Heart left ventricle (tissue), 16 donors: ENCODE measurements at regions not wholly inside any gene's neighbourhood (a gene's known extent, or its start where the extent isn't known, plus 50 kb on each side); places are given as distances from the start of the nearest gene placed in this dataset.
"Not testable (repeated sequence)": the region's sequence is repeated elsewhere in the genome, so short reads cannot be mapped to it uniquely, and the experiment has no call there.

ENCODE experiments used
- ATAC-seq, 4 donors: fragments of 200-7000 bp; cut with Tn5 transposase; one replicate each; pipeline ENCODE4 v1.9.1; 2020 to 2022; ENCODE audit warnings: moderate library complexity in 4 of 4, mild to moderate bottlenecking in 3 of 4, moderate number of reproducible peaks in 1 of 4
- DNase-seq, 5 donors: peaks; one replicate each; pipeline ENCODE4 v3.0.0-alpha.2; 2020
- H3K27ac ChIP-seq, 12 donors: fragments of 200-600 bp; sonication (generic) in 4 of 12; one replicate each; pipeline versions ENCODE4 v1.5.0 to v1.8.0; 2016 to 2022; ENCODE audit warnings: mild to moderate bottlenecking in 2 of 12
- H3K27me3 ChIP-seq, 9 donors: fragments of 200-600 bp; sonication (generic) in 2 of 9; one replicate each; pipeline versions ENCODE4 v1.5.1 to v1.8.0; 2016 to 2022; ENCODE audit warnings: mild to moderate bottlenecking in 3 of 9
- H3K36me3 ChIP-seq, 9 donors: fragments of 200-600 bp; sonication (generic) in 2 of 9; one replicate each; pipeline versions ENCODE4 v1.5.0 to v1.8.0; 2018 to 2022; ENCODE audit warnings: mild to moderate bottlenecking in 2 of 9
- H3K4me1 ChIP-seq, 12 donors: fragments of 200-600 bp; sonication (generic) in 4 of 12; one replicate each; pipeline versions ENCODE4 v1.5.0 to v1.8.0; 2016 to 2022; ENCODE audit warnings: mild to moderate bottlenecking in 3 of 12
- H3K4me3 ChIP-seq, 12 donors: fragments of 200-600 bp; sonication (generic) in 4 of 12; one replicate each; pipeline versions ENCODE4 v1.5.0 to v1.8.0; 2017 to 2022; ENCODE audit warnings: mild to moderate bottlenecking in 9 of 12, moderate library complexity in 4 of 12
- H3K9me3 ChIP-seq, 12 donors: fragments of 200-600 bp; sonication (generic) in 4 of 12; one replicate each; pipeline versions ENCODE4 v1.5.0 to v1.8.0; 2016 to 2022; ENCODE audit warnings: mild to moderate bottlenecking in 1 of 12
- CTCF ChIP-seq, 12 donors: fragments of 200-600 bp; sonication (generic) in 4 of 12; IDR thresholded peaks; one replicate each; pipeline versions ENCODE4 v1.5.0 to v1.8.0; 2018 to 2022; ENCODE audit warnings: antibody characterized with exemption in 12 of 12, mild to moderate bottlenecking in 5 of 12
- POLR2A ChIP-seq, 2 donors: fragments of 450-650 bp; IDR thresholded peaks; one replicate each; pipeline ENCODE4 v1.6.1; 2017; ENCODE audit warnings: antibody characterized with exemption in 2 of 2, mild to moderate bottlenecking in 2 of 2, moderate library complexity in 2 of 2
- WGBS, 4 donors: extraction: QIAGEN DNeasy Blood & Tissue Kit in 2 of 4; methylation state at CpG; one replicate each; pipeline versions ENCODE4 v1.1.5 to v1.1.7; 2013 to 2018; 5-methylcytosine and 5-hydroxymethylcytosine counted together
- intact Hi-C, 10 donors: fragments of 100-400 bp; cut with DNase I; formaldehyde crosslinking; loops; one replicate each; pipeline versions ENCODE4 v1.11.1 to v1.14.2; 2022
- donor health status: ischemic (EF 13 %, LVEDD 7.1; RV severe dilation, severe dysfunction).
- donor health status: healthy with polysubstance abuse.
- donor health status: DM: no; HTN: yes; CAD: no.
- donor health status: DM: no; HTN: no; CAD: no.
- donor health status: ischemic (EF 25% LVEDD 6.9; RV normal size, moderate dysfunction).
- donor health status: ischemic (EF 25% LVEDD 5.7; RV mildly dilated, moderate dysfunction).
- donor health status: healthy.
- donor health status: DM: yes; HTN: yes; CAD: no.
- donor health status: ischemic (EF 35%, LVEDD 5.7; RV mildly dilated, moderate dysfunction).
- donor health status: nonischemic (EF 11% LVEDD 7.7; RV severe dilation, severe dysfunction).
- donor health status: DM: yes; HTN: yes; CAD: no.
- donor health status: PGD.
- donor health status: ischemic (EF 29% LVEDD 5.4; RV normal size, mild dysfunction).
- donor health status: nonischemic (EF 23%, LVEDD 6.1; RV moderate dilation, normal function).

DNA sequence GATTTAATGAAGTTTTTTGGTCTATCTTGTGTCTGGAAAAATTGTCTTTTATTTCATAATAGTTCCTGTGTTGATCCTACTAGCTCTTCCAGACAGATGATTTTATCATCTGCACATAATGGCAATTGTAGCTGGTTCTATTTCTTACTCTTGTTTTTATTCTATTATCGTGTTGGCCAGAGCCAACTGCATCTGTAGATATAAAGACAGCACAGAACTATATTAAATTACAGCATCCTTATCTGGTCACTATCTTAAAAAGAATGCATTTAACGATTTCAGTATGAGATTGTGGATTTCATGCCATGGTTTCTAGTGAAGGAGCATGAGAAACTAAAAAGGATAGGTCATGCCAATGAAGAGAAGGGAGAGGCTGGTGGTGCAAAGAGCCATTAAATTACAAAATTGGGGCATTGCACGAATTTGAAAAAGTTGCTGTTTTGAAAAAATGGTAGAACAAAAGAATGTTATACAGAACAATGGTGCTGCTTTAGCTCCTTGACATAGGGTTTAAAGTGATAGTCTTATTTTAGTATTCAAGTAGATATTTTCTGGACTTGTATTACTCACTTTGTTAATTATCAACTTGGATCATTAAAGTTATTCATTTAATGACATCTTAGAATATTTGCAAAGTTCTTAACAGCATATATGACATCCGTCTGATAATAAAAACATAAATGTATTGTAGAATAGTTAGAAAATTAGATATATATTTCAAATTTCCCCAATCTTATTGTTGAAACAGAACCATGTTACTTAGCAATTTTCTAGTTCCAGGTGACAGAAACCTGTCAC is 1250.3 kb downstream of the REEP3 start:
- Histone ChIP-seq H3K4me1 (no peaks in the 10 kb centered on the region), H3K4me3 (no peak overlapping the region), H3K27me3 (no peaks in the 10 kb centered on the region), H3K27ac (no peak overlapping the region), H3K36me3 (no peaks in the 10 kb centered on the region), H3K9me3 (no peaks in the 10 kb centered on the region)
- no peak for TF ChIP-seq CTCF (IDR thresholded peaks at IDR 0.05)
- TF ChIP-seq POLR2A (IDR thresholded peaks at IDR 0.05): no peak
- no peak for ATAC-seq
- WGBS, 4 donors: 74 to 78% (median 77%) methylated on average over 4 of the region's 4 CpGs
- intact Hi-C loops: no loop called here
- no peak for DNase-seq

DNA sequence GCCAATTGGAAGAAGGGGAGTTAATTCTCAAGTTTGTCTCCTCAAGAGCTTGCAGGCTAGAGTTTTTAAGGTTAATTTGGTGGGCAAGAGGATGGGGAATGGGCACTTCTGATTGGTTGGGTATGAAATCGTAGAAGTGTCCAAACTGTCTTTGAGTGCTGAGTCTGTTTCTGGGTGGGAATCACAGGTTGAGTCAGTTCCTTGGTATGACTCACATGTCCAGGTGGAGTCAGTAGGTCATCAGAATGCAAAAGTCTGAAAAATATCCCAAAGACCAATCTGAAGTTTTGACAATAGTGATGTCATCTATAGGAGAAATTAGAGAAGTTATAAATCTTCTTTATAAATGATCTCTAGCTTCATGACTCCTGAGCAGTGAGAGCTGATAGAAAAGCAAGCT is 1252.2 kb downstream of the REEP3 start:
- H3K9me3 ChIP-seq: no peaks in the 10 kb centered on the region
- no peak overlapping the region for H3K4me3 ChIP-seq
- no peaks in the 10 kb centered on the region for H3K36me3 ChIP-seq
- TF ChIP-seq CTCF (IDR thresholded peaks at IDR 0.05): no peak
- no peak for TF ChIP-seq POLR2A (IDR thresholded peaks at IDR 0.05)
- H3K27ac ChIP-seq: no peak overlapping the region
- no peaks in the 10 kb centered on the region for H3K4me1 ChIP-seq
- WGBS, 4 donors: 76 to 86% (median 83%) methylated on average over 1 of the region's 1 CpG
- DNase-seq (no peak), ATAC-seq (no peak)
- no peaks in the 10 kb centered on the region for H3K27me3 ChIP-seq
- intact Hi-C loops: no loop called here

- H3K9me3 ChIP-seq, H3K4me3 ChIP-seq, H3K36me3 ChIP-seq, H3K27me3 ChIP-seq, ATAC-seq, H3K27ac ChIP-seq, H3K4me1 ChIP-seq, DNase-seq, intact Hi-C loops: not testable (repeated sequence)
- 75 to 87% (median 82%) methylated on average over 7 of the region's 7 CpGs for WGBS, 4 donors
Observed at GRCh38 chr10:64784451-64784850, 1263.2 kb downstream of the REEP3 start.

DNA sequence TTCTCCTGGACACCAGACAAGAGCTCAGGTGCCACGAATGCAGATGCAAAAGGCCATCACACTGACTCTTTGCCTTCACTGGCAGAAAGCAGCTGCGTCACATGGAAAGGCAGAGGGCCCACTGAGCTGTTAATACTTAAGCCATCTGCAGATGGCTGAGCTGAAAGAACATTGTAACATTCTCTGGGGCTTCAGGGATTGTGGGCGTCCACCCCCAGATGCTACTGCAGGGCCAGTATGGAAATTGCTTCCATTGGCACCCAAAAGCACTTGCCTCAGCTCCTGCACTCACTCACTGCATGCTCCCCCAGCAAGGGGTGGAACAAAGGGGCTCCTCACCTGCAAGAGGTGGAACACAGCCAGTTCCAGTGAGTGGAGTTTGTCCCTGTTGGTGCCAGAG is 1264.6 kb downstream of the REEP3 start:
- Histone ChIP-seq H3K36me3 (no peaks in the 10 kb centered on the region), H3K4me1 (no peaks in the 10 kb centered on the region), H3K27me3 (no peaks in the 10 kb centered on the region), H3K9me3 (peaks cover 0 to 8% (median 0%) of the 10 kb centered on the region in 12 donors), H3K27ac (no peak overlapping the region), H3K4me3 (no peak overlapping the region)
- intact Hi-C loops: no loop called here
- 71 to 79% (median 74%) methylated on average over 3 of the region's 3 CpGs for WGBS, 4 donors
- no peak for ATAC-seq
- TF ChIP-seq POLR2A (IDR thresholded peaks at IDR 0.05) (no peak), CTCF (IDR thresholded peaks at IDR 0.05) (no peak)
- DNase-seq: no peak

- intact Hi-C loops: no loop called here
- H3K4me1 ChIP-seq: no peaks in the 10 kb centered on the region
- no peak overlapping the region for H3K27ac ChIP-seq
- no peaks in the 10 kb centered on the region for H3K36me3 ChIP-seq
- H3K9me3 ChIP-seq: peaks cover 0 to 8% (median 0%) of the 10 kb centered on the region in 12 donors
- no peak for ATAC-seq
- H3K27me3 ChIP-seq: no peaks in the 10 kb centered on the region
- no peak for DNase-seq
- H3K4me3 ChIP-seq: no peak overlapping the region
- 75 to 89% (median 84%) methylated on average over 2 of the region's 2 CpGs for WGBS, 4 donors
- no peak for TF ChIP-seq CTCF (IDR thresholded peaks at IDR 0.05)
- no peak for TF ChIP-seq POLR2A (IDR thresholded peaks at IDR 0.05)
Observed at GRCh38 chr10:64786989-64787388, 1265.8 kb downstream of the REEP3 start.
